HL-60 (cell line): ENCODE measurements at regions not wholly inside any gene's neighbourhood (a gene's known extent, or its start where the extent isn't known, plus 50 kb on each side); places are given as distances from the start of the nearest gene placed in this dataset.

Experiments
- DNase-seq, 2 experiments: peaks; one replicate each; pipeline ENCODE4 v3.0.0-alpha.2; 2010 to 2020; ENCODE audit warnings: low read depth in 1 of 2, low spot score in 1 of 2
- H3K27ac ChIP-seq: fragments of 250-450 bp; sonication (Bioruptor Pico); replicated peaks from 2 replicates; pipeline ENCODE4 v1.5.1; 2020; ENCODE audit warnings: mild to moderate bottlenecking, moderate library complexity
- H3K27me3 ChIP-seq: fragments of 250-450 bp; sonication (Bioruptor Pico); 2 replicates; pipeline ENCODE4 v1.5.1; 2021; ENCODE audit warnings: mild to moderate bottlenecking, moderate library complexity; ENCODE audit not compliant: insufficient read depth, poor library complexity, severe bottlenecking
- H3K4me3 ChIP-seq: replicated peaks from 2 replicates; pipeline ENCODE4 v1.5.1; 2011; ENCODE audit warnings: mild to moderate bottlenecking, control low read depth, low read length; ENCODE audit not compliant: insufficient read depth
- CTCF ChIP-seq: IDR thresholded peaks from one replicate; pipeline ENCODE4 v1.5.1; 2011; ENCODE audit warnings: low read length, control low read depth, inconsistent platforms; ENCODE audit not compliant: insufficient read depth
- GABPA ChIP-seq: IDR thresholded peaks from 2 replicates; pipeline ENCODE4 v1.6.1; 2012; ENCODE audit warnings: low read depth
- POLR2AphosphoS5 ChIP-seq: IDR thresholded peaks from 2 replicates; pipeline ENCODE4 v1.6.1; 2012; ENCODE audit warnings: low read depth
- REST ChIP-seq: IDR thresholded peaks from 2 replicates; pipeline ENCODE4 v1.6.1; 2012; ENCODE audit warnings: low read depth; ENCODE audit not compliant: insufficient replicate concordance
- SPI1 ChIP-seq: IDR thresholded peaks from 2 replicates; pipeline ENCODE4 v1.6.1; 2012; ENCODE audit warnings: low read depth, mild to moderate bottlenecking, borderline replicate concordance

- TF ChIP-seq SPI1 (no peak), GABPA (no peak), POLR2AphosphoS5 (no peak), REST (no peak), CTCF (no peak)
- Histone ChIP-seq H3K27me3 (no peaks in the 10 kb centered on the region), H3K27ac (no peak overlapping the region), H3K4me3 (no peak overlapping the region)
- DNase-seq: no peak
These were observed 317.6 kb downstream of the CBLN1 start for GRCh38 chr16:48963901-48964615.

DNA sequence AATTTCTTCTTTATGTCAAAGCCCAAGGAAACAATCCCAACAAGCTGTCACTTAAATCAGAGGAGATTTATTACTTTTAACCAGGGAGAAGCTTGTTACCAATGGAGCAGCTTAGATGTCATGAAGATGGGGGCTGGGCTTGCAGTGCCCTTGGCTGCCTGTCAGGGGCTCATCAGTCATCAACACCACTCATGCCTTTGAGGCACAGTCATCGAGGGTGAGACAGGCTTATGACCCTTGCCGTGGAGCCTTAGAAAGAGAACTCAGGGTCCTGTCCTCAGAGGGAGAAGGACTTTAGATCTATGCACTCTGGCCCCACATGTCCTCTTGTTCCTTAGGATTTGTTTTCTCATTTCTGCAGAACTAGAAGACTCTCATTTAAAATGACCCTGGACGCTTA, 318.3 kb downstream of the CBLN1 start:
- DNase-seq: no peak
- no peak for TF ChIP-seq SPI1
- no peak for TF ChIP-seq POLR2AphosphoS5
- no peak for TF ChIP-seq CTCF
- no peak for TF ChIP-seq REST
- no peak for TF ChIP-seq GABPA
- Histone ChIP-seq H3K27ac (no peak overlapping the region), H3K4me3 (no peak overlapping the region), H3K27me3 (no peaks in the 10 kb centered on the region)

- DNase-seq: no peak
- no peak overlapping the region for H3K4me3 ChIP-seq
- no peak for TF ChIP-seq SPI1
- TF ChIP-seq REST: no peak
- TF ChIP-seq CTCF: no peak
- no peak for TF ChIP-seq POLR2AphosphoS5
- no peak for TF ChIP-seq GABPA
- no peak overlapping the region for H3K27ac ChIP-seq
- no peaks in the 10 kb centered on the region for H3K27me3 ChIP-seq
These were observed 320.1 kb downstream of the CBLN1 start for GRCh38 chr16:48961546-48961945.
